ENCODE measurements at regions not wholly inside any gene's neighbourhood (a gene's known extent, or its start where the extent isn't known, plus 50 kb on each side); places are given as distances from the start of the nearest gene placed in this dataset.

DNA sequence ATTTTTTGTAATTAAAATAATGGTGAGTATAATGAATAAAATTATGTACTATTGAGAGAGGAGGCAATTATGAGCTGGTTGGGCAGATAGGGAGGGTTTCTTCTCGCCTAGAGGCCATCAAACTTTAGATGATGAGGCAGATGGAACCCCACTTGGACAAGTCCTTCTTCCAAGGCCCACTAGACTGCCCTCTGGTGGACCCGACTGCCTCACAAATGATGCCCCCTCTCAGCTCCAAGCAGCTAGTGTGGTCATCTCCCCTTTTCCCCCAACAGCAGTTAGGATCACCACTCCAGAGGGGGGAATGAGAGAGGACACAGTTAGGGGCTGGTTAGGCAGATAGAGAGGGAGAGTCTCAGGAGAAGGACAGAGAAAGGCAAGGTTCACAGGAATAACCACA, 348.0 kb upstream of the CDH18 start:
- TF ChIP-seq CTCF (IDR thresholded peaks at IDR 0.05), result no peak
- TF ChIP-seq EZH2 (IDR thresholded peaks at IDR 0.05; ENCODE audit: borderline replicate concordance, insufficient read depth, low read depth, low read length, poor library complexity, severe bottlenecking), result no peak

Data from B cell (primary cell).